Esophagus muscularis mucosa (tissue), 4 donors: ENCODE measurements at regions not wholly inside any gene's neighbourhood (a gene's known extent, or its start where the extent isn't known, plus 50 kb on each side); places are given as distances from the start of the nearest gene placed in this dataset.

Experiments used
- CTCF ChIP-seq, 3 experiments: fragments of 200-600 bp in 2 of 3; fragments of 450-650 bp in 1 of 3; sonication (generic) in 2 of 3; IDR thresholded peaks; one replicate each; pipeline ENCODE4 v1.5.1; 2017 to 2019; ENCODE audit warnings: antibody characterized with exemption in 3 of 3, mild to moderate bottlenecking in 2 of 3, moderate library complexity in 1 of 3
- EP300 ChIP-seq: sonication (generic); formaldehyde crosslinking; IDR thresholded peaks from one replicate; pipeline ENCODE4 v1.6.1; 2017; ENCODE audit warnings: antibody characterized with exemption
- POLR2A ChIP-seq: fragments of 450-650 bp; IDR thresholded peaks from one replicate; pipeline ENCODE4 v1.6.1; 2017; ENCODE audit warnings: antibody characterized with exemption, moderate library complexity, mild to moderate bottlenecking, low read depth
- POLR2AphosphoS5 ChIP-seq, 2 donors: sonication (generic); formaldehyde crosslinking; IDR thresholded peaks; one replicate each; pipeline ENCODE4 v1.6.1; 2017; ENCODE audit warnings: antibody characterized with exemption in 2 of 2

DNA sequence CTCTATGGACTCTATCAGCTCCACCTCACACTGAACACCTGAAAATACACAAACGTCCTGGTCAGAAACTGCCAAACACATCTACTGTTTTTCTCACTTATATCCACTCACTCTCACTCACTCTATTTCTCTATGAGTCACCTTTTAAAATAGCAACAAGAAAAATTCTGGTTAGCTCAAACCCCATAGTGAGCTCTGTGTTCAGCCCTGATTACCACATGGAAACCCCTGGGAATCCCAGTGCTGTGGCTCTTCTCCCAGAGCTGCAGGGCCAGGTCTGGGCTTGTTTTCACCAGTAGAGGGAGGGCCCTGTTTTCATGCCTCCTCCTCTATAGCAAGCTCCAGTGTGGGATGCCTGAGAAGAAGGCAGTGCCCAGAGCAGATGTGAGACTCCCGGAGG lies 1126.1 kb downstream of the TMEM121 start:
- TF ChIP-seq EP300 (no peak), POLR2AphosphoS5 (IDR thresholded peaks at IDR 0.05) (no peak), CTCF (IDR thresholded peaks at IDR 0.05) (no peak), POLR2A (no peak)
